SK-N-SH (cell line): ENCODE measurements at regions not wholly inside any gene's neighbourhood (a gene's known extent, or its start where the extent isn't known, plus 50 kb on each side); places are given as distances from the start of the nearest gene placed in this dataset.
"Not testable (repeated sequence)": the region's sequence is repeated elsewhere in the genome, so short reads cannot be mapped to it uniquely, and the experiment has no call there.

Experiments used
- CTCF ChIA-PET: fragments of 300-600, 350-600 bp; formaldehyde crosslinking; extraction: SDS; loops from one replicate; lab custom pipeline; 2021; lab: Yijun Ruan, JAX
- POLR2A ChIA-PET: fragments of 350-600 bp; sonication (Branson Sonifier 250); formaldehyde crosslinking; extraction: SDS; loops from one replicate; lab custom pipeline; 2020; ENCODE audit warnings: antibody characterized with exemption, inconsistent platforms; lab: Yijun Ruan, JAX
- DNase-seq: peaks from one replicate; pipeline ENCODE4 v3.0.0; 2012
- H2AFZ ChIP-seq: fragments of 200-600 bp; sonication (generic); 2 replicates; pipeline ENCODE4 v1.8.1; 2016; ENCODE audit warnings: antibody characterized with exemption, mild to moderate bottlenecking, low read depth
- H3F3A ChIP-seq: fragments of 200-600 bp; sonication (generic); replicated peaks from 2 replicates; pipeline ENCODE3; 2016; ENCODE audit warnings: antibody characterized with exemption, mild to moderate bottlenecking; ENCODE audit not compliant: insufficient read depth
- H3K27ac ChIP-seq, 2 experiments: fragments of 200-500 bp in 1 of 2; fragments of 200-600 bp in 1 of 2; sonication (Bioruptor generic) in 1 of 2; sonication (generic), shearing (Covaris generic) in 1 of 2; 2 replicates each; pipeline versions ENCODE4 v1.5.1 to v1.6.1; 2014 to 2016; ENCODE audit warnings: low read depth in 2 of 2, inconsistent platforms in 1 of 2, low read length in 1 of 2, mild to moderate bottlenecking in 1 of 2, mixed read lengths in 1 of 2
- H3K27me3 ChIP-seq: fragments of 200-600 bp; sonication (generic), shearing (Covaris generic); 2 replicates; pipeline ENCODE4 v1.6.1; 2016; ENCODE audit warnings: mixed run types; ENCODE audit not compliant: insufficient read depth
- H3K36me3 ChIP-seq, 2 experiments: fragments of 200-500 bp in 1 of 2; fragments of 200-600 bp in 1 of 2; sonication (Bioruptor generic) in 1 of 2; sonication (generic) in 1 of 2; replicated peaks in 1 of 2; 2 replicates each; pipeline versions ENCODE3 to v1.5.1; 2014 to 2016; ENCODE audit warnings: low read length in 1 of 2, mild to moderate bottlenecking in 1 of 2; ENCODE audit not compliant: insufficient read depth in 2 of 2, control insufficient read depth in 1 of 2
- H3K4me1 ChIP-seq, 2 experiments: fragments of 200-500 bp in 1 of 2; fragments of 200-600 bp in 1 of 2; sonication (Bioruptor generic) in 1 of 2; sonication (generic), shearing (Covaris generic) in 1 of 2; 2 replicates each; pipeline versions ENCODE4 v1.5.1 to v1.6.1; 2014 to 2016; ENCODE audit warnings: low read depth in 1 of 2, low read length in 1 of 2, mixed run types in 1 of 2; ENCODE audit not compliant: insufficient read depth in 2 of 2, control insufficient read depth in 1 of 2
- H3K4me2 ChIP-seq: fragments of 200-600 bp; sonication (generic), shearing (Covaris generic); 2 replicates; pipeline ENCODE4 v1.6.1; 2017; ENCODE audit warnings: mixed run types
- H3K4me3 ChIP-seq, 2 experiments: fragments of 200-500 bp in 1 of 2; fragments of 200-600 bp in 1 of 2; sonication (Bioruptor generic) in 1 of 2; sonication (generic), shearing (Covaris generic) in 1 of 2; 2 replicates each; pipeline versions ENCODE4 v1.5.1 to v1.8.1; 2014 to 2016; ENCODE audit warnings: low read depth in 2 of 2, inconsistent platforms in 1 of 2, low read length in 1 of 2, mild to moderate bottlenecking in 1 of 2, mixed read lengths in 1 of 2, moderate library complexity in 1 of 2
- H3K79me2 ChIP-seq: fragments of 200-600 bp; sonication (generic); 2 replicates; pipeline ENCODE4 v1.8.1; 2017; ENCODE audit warnings: mild to moderate bottlenecking; ENCODE audit not compliant: insufficient read depth
- H3K9ac ChIP-seq: fragments of 200-600 bp; sonication (generic); 2 replicates; pipeline ENCODE4 v1.6.1; 2017; ENCODE audit warnings: mixed run types
- H3K9me2 ChIP-seq: fragments of 200-600 bp; sonication (generic); 2 replicates; pipeline ENCODE4 v1.6.1; 2017; ENCODE audit warnings: mixed run types
- H3K9me3 ChIP-seq: fragments of 200-600 bp; sonication (generic); 2 replicates; pipeline ENCODE4 v1.6.1; 2017; ENCODE audit warnings: mixed run types, mild to moderate bottlenecking, moderate library complexity
- H4K20me1 ChIP-seq: fragments of 200-600 bp; sonication (generic); 2 replicates; pipeline ENCODE4 v1.6.1; 2017; ENCODE audit warnings: mild to moderate bottlenecking, mixed run types; ENCODE audit not compliant: insufficient read depth
- CHD2 ChIP-seq: fragments of 150-350 bp; IDR thresholded peaks from 2 replicates; pipeline ENCODE4 v1.6.1; 2018; ENCODE audit warnings: low read length; ENCODE audit not compliant: partially characterized antibody
- ELF1 ChIP-seq: IDR thresholded peaks from 2 replicates; pipeline ENCODE4 v1.4.0; 2012
- EP300 ChIP-seq, 2 experiments: IDR thresholded peaks; 2 replicates each; pipeline versions ENCODE4 v1.4.0 to v1.6.1; 2012; ENCODE audit warnings: borderline replicate concordance in 1 of 2, low read depth in 1 of 2, low read length in 1 of 2
- FOSL2 ChIP-seq: IDR thresholded peaks from 2 replicates; pipeline ENCODE4 v1.4.0; 2012; ENCODE audit warnings: low read depth, mild to moderate bottlenecking, moderate library complexity, borderline replicate concordance
- GATA2 ChIP-seq: sonication (generic); formaldehyde crosslinking; IDR thresholded peaks from 2 replicates; pipeline ENCODE4 v1.5.0; 2020; ENCODE audit warnings: mild to moderate bottlenecking, missing genetic modification reagents
- NFIC ChIP-seq: IDR thresholded peaks from 2 replicates; pipeline ENCODE4 v1.4.0; 2012; ENCODE audit warnings: borderline replicate concordance
- RAD21 ChIP-seq: IDR thresholded peaks from 2 replicates; pipeline ENCODE4 v1.6.1; 2012; ENCODE audit warnings: mild to moderate bottlenecking, low read length
- RCOR1 ChIP-seq: fragments of 150-350 bp; IDR thresholded peaks from 2 replicates; pipeline ENCODE4 v1.6.1; 2017; ENCODE audit warnings: antibody characterized with exemption, low read length
- SIN3A ChIP-seq: IDR thresholded peaks from 2 replicates; pipeline ENCODE4 v1.6.1; 2012; ENCODE audit warnings: low read depth, mild to moderate bottlenecking, low read length, moderate library complexity, borderline replicate concordance
- SMC3 ChIP-seq: IDR thresholded peaks from 2 replicates; pipeline ENCODE4 v1.6.1; 2012; ENCODE audit warnings: low read depth, low read length, improper control_type of control experiment
- WGBS: methylation state at CpG from one replicate; pipeline ENCODE4 v1.1.6; 2017; ENCODE audit warnings: low lambda C conversion rate; 5-methylcytosine and 5-hydroxymethylcytosine counted together
- TF ChIP-seq, protein P1 (sequence below): IDR thresholded peaks from 2 replicates; pipeline ENCODE4; 2012
- TF ChIP-seq, protein P2 (sequence below): fragments of 200-600 bp; sonication (generic); IDR thresholded peaks from 2 replicates; pipeline ENCODE4 v1.6.1; 2017; ENCODE audit warnings: antibody characterized with exemption, mild to moderate bottlenecking, moderate library complexity

DNA sequence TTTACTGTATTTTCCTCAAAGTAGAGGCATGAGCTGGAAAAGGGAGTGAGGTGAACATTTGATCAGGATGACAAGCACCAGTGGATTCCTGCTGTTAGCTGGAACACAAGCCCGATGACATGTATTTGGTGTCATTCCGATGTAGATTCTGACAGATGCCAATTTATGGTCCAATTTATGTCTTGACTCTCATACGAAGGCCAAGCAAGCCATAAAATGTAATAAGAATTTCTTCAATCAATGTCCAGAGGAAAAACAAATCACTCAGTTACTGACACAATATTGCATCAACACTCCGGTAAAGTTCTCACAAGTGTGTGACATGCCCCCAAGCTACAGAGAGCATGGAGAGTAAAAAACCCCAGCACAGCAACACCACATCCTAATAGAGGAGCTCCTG lies 138.3 kb upstream of the ZNF521 start:
- TF ChIP-seq SMC3 = no peak
- TF ChIP-seq NFIC = no peak
- TF ChIP-seq SIN3A = no peak
- TF ChIP-seq, protein P1, sequence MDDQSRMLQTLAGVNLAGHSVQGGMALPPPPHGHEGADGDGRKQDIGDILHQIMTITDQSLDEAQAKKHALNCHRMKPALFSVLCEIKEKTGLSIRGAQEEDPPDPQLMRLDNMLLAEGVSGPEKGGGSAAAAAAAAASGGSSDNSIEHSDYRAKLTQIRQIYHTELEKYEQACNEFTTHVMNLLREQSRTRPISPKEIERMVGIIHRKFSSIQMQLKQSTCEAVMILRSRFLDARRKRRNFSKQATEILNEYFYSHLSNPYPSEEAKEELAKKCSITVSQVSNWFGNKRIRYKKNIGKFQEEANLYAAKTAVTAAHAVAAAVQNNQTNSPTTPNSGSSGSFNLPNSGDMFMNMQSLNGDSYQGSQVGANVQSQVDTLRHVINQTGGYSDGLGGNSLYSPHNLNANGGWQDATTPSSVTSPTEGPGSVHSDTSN = no peak
- TF ChIP-seq ELF1 = no peak
- TF ChIP-seq FOSL2 = no peak
- TF ChIP-seq RAD21 = no peak
- TF ChIP-seq, protein P2, sequence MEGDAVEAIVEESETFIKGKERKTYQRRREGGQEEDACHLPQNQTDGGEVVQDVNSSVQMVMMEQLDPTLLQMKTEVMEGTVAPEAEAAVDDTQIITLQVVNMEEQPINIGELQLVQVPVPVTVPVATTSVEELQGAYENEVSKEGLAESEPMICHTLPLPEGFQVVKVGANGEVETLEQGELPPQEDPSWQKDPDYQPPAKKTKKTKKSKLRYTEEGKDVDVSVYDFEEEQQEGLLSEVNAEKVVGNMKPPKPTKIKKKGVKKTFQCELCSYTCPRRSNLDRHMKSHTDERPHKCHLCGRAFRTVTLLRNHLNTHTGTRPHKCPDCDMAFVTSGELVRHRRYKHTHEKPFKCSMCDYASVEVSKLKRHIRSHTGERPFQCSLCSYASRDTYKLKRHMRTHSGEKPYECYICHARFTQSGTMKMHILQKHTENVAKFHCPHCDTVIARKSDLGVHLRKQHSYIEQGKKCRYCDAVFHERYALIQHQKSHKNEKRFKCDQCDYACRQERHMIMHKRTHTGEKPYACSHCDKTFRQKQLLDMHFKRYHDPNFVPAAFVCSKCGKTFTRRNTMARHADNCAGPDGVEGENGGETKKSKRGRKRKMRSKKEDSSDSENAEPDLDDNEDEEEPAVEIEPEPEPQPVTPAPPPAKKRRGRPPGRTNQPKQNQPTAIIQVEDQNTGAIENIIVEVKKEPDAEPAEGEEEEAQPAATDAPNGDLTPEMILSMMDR = no peak
- TF ChIP-seq GATA2 (CRISPR knock-in tag) = no peak
- H3K27me3 ChIP-seq = no peaks in the 10 kb centered on the region
- no peaks in the 10 kb centered on the region for H3K9me2 ChIP-seq
- H2AFZ ChIP-seq = no peak overlapping the region
- no peaks in the 10 kb centered on the region for H4K20me1 ChIP-seq
- H3K4me2 ChIP-seq = no peak overlapping the region
- H3K79me2 ChIP-seq = no peaks in the 10 kb centered on the region
- no peaks in the 10 kb centered on the region for H3F3A ChIP-seq
- H3K9me3 ChIP-seq = no peaks in the 10 kb centered on the region
- no peaks in the 10 kb centered on the region for H3K36me3 ChIP-seq
- no peaks in the 10 kb centered on the region for H3K4me1 ChIP-seq
- WGBS = 77% methylated on average over 4 of the region's 4 CpGs
- H3K9ac ChIP-seq = no peak overlapping the region
- no peak overlapping the region for H3K4me3 ChIP-seq
- ChIA-PET CTCF (no interaction called here), POLR2A (no interaction called here)
- DNase-seq = no peak
- H3K27ac ChIP-seq = no peak overlapping the region

DNA sequence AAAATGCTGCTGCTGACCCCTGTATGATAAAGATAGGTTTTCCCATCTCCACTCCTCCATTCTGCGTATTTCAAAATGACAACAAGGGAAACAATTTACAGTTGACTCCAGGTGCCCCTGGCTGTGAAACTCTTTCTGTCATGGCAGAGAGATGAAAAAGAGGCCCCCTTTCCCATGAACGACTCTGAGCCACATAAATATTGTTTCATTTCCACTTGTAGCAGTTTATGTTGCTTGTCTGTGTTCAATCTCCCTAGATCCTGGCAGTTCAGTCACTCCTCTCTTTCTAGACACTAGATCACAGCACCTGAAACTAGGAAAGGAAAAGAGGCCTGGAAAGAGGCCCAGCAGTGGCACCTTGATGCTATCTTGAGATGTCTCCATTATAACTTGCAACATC lies 121.0 kb upstream of the ZNF521 start:
- POLR2A ChIA-PET = no interaction called here

DNA sequence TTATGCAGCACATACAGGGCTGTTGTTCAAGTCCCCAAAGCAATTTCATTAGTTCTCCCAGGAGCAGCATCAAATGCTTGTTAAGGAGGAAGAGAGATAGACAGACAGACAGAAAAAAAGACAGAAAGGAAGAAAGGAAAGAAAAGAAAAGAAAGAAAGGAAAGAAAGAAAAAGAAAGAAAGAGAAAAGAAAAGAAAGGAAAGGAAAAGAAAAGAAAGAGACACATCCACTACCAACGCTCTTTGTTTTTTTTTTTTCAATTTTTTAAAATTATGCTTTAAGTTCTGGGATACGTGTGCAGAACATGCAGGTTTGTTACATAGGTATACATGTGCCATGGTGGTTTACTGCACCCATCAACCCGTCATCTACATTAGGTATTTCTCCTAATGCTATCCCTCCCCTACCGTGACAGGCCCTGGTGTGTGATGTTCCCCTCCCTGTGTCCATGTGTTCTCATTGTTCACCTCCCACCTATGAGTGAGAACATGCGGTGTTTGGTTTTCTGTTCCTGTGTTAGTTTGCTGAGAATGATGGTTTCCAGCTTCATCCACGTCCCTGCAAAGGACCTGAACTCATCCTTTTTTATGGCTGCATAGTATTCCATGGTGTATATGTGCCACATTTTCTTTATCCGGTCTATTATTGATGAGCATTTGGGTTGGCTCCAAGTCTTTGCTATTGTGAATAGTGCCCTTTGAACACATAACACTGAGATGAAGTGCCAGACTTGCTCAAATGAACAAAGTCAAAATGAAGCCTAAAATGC lies 119.0 kb upstream of the ZNF521 start:
- H3K27ac ChIP-seq, H2AFZ ChIP-seq, H3K9ac ChIP-seq, CTCF ChIA-PET, H3K27me3 ChIP-seq, POLR2A ChIA-PET, H3K9me2 ChIP-seq, H3K79me2 ChIP-seq, DNase-seq, H3K4me3 ChIP-seq, H3K9me3 ChIP-seq, H3K4me2 ChIP-seq, H3F3A ChIP-seq, H4K20me1 ChIP-seq, H3K36me3 ChIP-seq: not testable (repeated sequence)
- H3K4me1 ChIP-seq = peaks cover 0 to 15% of the 10 kb centered on the region in 2 experiments; a peak in 2 of 4 replicates
- WGBS = 67% methylated on average over 7 of the region's 7 CpGs

More for the DNA sequence above, 121.0 kb upstream of the ZNF521 start:
- no peak overlapping the region for H3K4me2 ChIP-seq
- H3K79me2 ChIP-seq = no peaks in the 10 kb centered on the region
- CTCF ChIA-PET = no interaction called here
- 65% methylated on average over 2 of the region's 2 CpGs for WGBS
- H3K27ac ChIP-seq = no peak overlapping the region
- no peak overlapping the region for H2AFZ ChIP-seq
- TF ChIP-seq RCOR1 (no peak), EP300 (IDR thresholded peaks at IDR 0.05; ENCODE audit: borderline replicate concordance in 1 of 2, low read depth in 1 of 2, low read length in 1 of 2) (no peak), CHD2 (no peak)
- no peak overlapping the region for H3K4me3 ChIP-seq
- H3K4me1 ChIP-seq = peaks cover 0 to 6% of the 10 kb centered on the region in 2 experiments; a peak in 2 of 4 replicates
- H3K9me2 ChIP-seq = no peaks in the 10 kb centered on the region
- no peak for DNase-seq
- H3K27me3 ChIP-seq = no peaks in the 10 kb centered on the region
- no peak overlapping the region for H3K9ac ChIP-seq
- H3K36me3 ChIP-seq = no peaks in the 10 kb centered on the region
- H4K20me1 ChIP-seq = no peaks in the 10 kb centered on the region
- no peaks in the 10 kb centered on the region for H3F3A ChIP-seq
- no peaks in the 10 kb centered on the region for H3K9me3 ChIP-seq
